NCI-H2107 treated with DMSO at 0.1 percent for 48 hours (cell line): ENCODE measurements at regions not wholly inside any gene's neighbourhood (a gene's known extent, or its start where the extent isn't known, plus 50 kb on each side); places are given as distances from the start of the nearest gene placed in this dataset.
"Not testable (repeated sequence)": the region's sequence is repeated elsewhere in the genome, so short reads cannot be mapped to it uniquely, and the experiment has no call there.

Experiments
- DNase-seq: peaks from one replicate; lab custom pipeline; 2025; ENCODE audit not compliant: unreplicated experiment; lab: John Stamatoyannopoulos, UW

DNA sequence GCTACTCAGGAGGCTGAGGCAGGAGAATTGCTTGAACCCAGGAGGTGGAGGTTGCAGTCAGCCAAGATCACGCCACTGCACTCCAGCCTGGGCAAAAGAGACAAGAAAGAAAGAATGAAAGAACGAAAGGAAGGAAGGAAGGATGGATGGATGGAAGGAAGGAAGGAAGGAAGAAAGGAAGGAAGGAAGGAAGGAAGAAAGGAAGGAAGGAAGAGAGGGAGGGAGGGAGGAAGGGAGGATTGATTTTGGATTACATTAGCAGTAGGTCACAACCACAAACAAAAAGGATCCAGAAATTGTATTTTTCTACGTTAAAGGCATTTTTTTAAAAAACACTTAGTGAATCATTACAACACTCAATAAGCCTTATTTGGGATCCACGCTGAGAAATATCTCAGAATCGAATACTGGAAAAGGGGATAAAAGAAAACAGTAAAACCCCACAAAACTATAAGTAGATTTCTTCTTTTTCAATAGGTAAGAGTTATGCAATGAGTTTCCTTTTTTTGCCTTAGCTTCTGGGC, 136.9 kb upstream of the FREM1 start:
- no peak for DNase-seq

DNA sequence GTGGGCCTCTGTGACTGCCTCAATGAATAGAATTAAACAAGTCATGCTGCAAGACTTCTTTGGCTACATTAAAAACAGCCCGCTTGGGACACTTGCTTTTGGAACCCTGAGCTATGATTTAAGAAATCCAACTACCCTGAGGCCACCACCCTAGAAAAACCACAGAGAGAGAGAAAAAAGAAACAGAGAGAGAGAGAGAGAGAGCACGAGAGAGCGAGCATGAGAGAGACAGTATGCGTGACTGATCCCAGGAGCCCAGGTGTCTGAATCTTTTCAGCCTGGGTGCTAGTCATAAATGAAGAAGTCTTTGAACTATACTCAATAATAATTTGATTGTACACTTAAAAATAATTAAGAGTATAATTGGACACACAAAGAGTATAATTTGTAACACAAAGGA, 123.1 kb upstream of the FREM1 start:
- DNase-seq: no peak

DNA sequence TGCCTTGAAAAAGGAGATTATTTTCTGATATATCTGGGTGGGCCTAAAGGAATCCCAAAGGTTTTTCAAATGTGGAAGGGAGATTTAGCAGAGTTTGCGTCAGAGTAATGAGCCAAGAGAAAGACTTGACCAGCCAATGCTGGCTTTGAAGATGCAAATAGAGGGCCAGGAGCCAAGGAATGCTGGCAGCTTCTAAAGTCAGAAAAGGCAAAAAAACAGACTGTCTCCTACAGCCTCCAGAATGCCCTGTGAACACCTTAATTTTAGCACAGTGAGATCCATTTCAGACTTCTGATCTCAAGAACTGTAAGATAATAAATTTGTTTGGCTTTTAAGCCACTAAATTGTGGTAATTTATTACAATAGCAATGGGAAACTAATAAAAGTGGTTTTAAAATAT, 122.6 kb upstream of the FREM1 start:
- no peak for DNase-seq

DNA sequence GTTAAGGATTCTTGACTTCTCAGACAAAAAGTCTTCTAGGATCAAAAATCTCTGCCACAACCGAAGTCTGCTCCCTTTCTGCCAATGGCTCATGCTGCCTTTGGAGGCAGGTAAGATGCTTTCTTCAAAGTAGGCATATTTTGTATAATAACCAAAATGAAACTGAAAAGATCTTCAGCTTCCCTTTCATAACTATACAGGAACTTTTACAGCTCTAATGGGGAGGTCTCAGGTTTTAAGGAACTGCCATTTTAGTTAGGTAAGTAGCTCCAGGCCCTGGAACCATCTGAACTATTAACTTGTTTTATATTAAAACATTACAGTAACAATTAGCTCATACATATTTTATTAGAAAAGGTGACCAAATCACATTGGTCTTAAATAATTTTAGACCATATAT, 110.9 kb upstream of the FREM1 start:
- DNase-seq: no peak

DNA sequence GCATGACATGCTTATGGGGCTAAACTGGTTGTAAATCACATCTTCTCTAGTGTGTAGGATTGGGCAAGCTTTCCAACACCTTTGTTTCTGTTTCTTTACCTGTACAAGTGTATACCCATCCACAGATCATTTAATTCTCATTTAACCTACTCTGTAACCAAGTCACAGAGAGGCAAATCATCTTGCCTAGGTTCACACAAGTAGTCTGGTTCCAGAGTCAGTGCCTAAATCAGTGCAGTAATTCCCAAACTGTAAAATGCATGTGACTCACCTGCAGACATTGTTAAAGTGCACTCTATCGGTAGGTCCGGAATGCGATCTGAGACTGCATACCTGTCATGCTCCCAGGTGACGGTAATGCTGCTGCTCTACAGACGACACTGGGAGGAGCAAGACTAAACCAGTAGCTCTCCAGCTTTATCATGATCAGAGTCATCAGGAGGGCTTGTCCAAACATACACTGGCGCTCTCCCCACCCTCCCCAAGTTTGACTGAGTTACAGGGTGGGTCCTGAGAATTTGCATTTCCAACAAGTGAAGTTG, 107.9 kb upstream of the FREM1 start:
- no peak for DNase-seq

DNA sequence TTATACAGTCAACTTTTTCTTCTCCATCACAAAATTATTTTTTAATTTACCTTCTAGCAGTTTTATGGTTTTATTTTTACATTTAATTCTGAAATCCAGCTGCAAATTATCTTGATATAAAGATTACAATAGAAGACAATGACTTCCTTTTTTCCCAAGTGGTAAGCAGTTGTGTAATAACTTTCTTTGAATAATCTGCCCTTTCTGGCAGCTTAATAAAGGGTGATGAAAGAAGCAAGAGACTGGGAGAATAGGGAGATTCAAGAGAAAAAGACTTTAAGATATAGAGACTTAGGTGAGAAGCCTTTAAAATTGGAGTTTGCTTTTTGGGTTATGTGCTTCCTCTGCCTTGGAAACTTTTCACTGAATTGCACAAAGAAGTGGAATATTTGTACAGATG, 100.4 kb upstream of the FREM1 start:
- DNase-seq: no peak

DNA sequence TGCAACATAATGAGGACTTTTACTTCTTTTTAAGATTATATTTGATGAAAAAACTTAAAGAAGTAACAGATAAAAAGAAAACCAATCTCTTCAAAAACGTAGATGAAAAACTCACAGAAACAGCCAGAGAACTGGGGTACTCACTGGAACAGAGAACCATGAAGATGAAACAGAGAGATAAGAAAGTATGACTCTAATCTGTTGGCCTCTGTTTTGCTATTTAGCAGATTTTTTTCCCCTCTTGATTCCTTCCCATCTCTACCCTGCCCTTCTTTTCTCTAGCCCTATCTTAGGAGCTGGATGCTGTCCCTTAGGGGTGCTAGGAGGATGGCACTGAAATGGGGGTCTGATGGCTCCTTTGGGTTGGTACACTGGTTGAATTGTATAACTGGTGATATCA, 97.5 kb upstream of the FREM1 start:
- DNase-seq: no peak

DNA sequence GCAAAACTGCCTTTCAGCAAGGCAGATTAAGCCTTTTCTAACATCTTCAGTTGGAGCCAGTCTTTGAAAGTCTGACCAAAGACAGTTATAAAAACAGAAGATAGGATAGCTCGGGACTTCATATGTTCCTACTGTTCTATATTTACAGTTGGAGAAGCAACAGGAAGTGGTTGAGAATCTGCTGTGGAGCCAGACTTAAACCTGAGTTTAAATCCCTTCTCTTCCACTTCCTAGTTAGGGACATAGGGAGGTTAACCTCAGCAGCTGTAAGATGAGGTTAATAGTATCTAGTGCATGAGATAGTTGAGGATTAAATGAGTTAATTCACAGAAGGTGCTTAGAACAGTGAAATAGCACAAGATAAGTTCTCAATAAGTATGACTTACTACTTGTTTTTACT, 84.5 kb upstream of the FREM1 start:
- DNase-seq: no peak

DNA sequence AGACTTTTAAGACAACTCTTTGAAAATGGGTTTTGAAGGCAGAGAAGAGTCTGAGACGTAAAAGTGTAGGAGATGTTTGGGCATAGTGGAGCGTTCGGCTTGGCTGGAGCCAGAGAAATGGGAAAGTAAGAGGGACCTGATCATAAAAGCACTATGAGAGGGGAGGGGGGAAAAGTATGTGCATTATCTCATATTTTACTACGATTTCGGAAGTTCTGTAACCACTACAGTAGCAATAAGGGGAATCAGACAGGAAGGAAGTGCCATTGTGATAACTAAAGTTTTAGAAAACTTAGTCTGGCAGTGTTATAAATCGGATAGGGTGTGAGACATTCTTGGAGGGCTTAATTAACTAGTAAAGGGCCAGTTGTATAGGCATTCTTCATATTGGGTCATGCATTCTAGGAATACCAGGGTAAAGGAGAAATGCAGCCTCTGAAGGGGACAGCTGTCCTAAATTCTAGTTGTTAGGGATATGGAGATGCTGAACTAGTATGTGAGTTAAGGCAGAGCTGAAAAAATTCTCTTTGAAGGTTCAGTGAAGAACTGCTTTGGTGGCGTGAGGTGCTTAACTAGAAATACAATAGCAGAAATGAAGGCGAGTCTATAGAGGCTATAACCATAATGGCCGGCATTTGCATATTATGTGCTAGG, 83.8 kb upstream of the FREM1 start:
- no peak for DNase-seq

DNA sequence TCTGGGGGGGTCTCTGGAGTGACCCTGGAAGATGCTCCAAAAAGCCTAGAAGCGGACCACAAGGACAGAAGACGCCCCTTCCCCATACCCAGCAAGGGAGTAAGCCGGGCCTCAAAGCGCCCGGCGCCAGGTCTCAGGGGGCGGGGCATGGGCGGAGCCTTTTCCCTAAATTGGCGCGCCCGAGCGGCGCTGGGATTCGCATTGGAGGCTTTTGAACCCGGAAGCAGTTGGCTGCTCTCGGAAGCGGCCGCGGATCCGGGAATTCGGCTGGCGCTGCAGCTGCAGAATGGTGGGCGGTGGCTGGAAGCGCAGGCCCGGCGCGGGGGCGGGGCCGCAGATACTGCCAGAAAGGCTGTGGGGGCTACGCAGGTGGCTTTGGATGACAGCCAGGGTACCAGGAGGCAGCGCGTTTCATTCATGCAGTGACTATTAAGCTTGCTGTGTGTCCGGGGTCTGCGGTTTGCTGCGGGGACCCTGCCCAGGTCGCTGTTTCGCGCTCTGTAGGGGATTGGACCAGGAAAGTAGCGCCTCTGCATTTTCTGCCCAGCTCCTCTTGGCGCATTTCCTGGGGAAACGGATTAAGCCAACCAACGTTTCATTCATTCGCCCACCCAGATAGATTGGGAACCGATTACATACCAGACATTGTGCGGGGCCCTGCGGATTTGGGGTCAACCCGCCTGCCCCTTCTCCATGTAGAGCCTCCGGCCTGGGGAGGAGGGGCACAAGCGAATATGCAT, 83.0 kb upstream of the FREM1 start:
- peak; percentile 88 for DNase-seq

DNA sequence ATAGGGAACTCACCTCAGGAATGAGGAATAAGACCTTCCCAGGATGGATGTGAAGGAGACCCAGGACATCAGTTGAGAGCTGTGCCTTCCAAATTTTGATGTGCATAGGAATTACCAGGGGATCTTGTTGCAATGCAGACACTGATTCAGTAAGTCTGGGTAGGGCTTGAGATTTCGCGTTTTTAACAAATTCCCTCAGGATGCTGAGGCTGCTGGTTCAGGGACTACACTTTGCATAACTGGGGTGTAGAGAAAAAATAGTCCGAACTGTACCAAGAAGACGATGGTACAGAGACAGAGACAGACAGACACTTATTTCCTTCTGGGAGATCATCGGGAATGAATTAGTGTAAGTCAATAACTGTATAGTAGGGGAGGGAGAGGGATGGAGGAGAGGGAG, 82.3 kb upstream of the FREM1 start:
- peak; percentile 51 for DNase-seq

DNA sequence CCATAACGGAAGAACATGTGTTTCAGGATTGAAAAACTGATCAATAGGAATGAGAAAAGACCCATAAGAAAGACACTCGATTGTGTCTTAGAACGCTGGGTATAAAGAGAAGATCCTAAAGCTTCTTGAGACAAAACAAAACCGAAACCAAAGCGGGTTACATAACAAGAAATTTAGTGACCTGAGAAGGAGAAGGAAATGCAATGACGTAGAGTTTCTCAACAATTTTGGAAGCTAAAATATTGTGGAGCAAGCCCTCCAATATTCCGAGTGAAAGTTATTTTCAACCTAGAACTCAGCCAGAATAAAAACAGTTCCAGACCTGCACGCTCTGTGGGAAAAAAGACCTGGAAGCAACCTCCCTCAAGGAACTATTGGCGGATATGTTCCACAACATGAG, 81.9 kb upstream of the FREM1 start:
- DNase-seq: peak; percentile 50

DNA sequence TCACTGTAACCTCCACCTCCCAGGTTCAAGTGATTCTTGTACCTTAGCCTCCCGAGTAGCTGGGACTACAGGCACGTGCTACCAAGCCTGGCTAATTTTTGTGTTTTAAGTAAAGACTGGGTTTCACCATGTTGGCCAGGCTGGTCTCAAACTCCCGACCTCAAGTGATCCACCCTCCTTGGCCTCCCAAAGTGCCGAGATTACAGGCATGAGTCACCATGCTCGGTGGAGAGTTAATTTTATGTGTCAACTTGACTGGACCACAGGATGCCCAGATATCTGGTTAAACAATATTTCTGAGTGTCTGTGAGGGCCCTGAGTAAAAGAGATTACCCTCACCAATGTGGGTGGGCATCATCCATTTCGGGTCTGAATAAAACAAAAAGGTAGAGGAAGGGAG, 80.4 kb upstream of the FREM1 start:
- DNase-seq: not testable (repeated sequence)

DNA sequence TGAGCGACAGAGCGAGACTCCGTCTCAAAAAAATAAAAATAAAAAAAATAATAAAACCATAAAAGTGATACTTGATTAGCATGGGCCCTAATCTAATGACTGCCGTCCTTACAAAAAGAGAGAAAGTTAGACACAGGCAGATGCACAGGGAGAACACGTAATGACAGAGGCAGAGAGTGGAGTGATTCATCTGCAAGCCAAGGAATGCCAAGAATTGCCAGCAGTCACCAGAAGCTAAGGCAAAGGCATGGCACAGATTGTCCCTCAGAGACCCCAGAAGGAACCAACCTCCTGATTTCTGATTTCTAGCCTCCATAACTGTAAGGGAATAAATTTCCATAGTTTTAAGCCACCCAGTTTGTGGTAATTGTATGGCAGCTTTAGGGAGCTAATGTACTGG, 79.6 kb upstream of the FREM1 start:
- no peak for DNase-seq

DNA sequence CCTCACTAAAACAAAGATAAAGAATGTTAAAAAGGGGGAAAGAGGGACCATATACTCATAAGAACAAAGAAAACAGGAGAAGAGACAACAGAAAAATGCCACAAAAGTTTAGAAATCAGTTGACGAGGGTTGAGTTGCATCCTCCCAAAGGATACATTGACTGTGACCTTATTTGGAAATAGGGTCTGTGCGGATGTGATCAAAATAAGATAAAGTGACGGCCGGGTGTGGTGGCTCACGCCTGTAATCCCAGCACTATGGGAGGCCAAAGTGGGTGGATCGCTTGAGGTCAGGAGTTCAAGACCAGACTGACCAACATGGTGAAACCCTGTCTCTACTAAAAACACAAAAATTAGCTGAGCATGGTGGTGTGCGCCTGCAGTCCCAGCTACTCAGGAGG, 79.1 kb upstream of the FREM1 start:
- not testable (repeated sequence) for DNase-seq

DNA sequence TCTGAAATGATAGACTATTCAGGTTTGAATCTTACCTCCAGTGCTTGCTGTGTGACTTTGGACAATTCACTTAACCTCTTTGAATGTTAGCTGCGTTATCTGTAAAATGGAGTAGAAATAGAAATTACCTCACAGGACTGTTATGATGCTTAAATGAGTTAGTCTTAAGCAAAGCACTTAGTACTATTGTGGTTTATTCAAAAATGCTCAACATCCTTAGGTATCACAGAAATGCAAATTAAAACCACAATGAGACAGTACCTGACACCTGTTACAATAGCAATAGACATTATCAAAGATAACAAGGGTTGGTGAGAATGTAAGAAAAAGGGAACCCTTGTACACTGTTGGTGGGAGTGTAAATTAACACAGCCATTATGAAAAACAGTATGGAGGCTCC, 77.6 kb upstream of the FREM1 start:
- DNase-seq: no peak

DNA sequence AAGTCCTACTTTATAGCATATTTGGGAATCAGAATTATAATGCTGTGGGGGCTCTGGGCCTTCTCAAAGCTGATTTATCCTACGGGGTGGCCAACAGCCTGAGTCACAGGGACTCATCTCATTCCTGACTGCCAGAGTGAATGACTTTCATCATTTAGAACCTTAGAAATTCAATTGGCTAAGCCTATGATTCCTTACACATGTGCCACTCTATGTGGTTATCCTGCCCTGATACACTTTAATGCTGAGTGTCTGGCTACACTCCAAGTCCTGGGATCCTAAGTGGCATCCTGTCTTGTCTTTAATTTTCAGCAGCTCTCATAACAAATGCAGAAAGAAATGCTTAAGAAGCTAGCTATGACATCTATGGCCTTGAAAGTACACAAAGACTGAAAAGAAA, 75.2 kb upstream of the FREM1 start:
- DNase-seq: no peak

DNA sequence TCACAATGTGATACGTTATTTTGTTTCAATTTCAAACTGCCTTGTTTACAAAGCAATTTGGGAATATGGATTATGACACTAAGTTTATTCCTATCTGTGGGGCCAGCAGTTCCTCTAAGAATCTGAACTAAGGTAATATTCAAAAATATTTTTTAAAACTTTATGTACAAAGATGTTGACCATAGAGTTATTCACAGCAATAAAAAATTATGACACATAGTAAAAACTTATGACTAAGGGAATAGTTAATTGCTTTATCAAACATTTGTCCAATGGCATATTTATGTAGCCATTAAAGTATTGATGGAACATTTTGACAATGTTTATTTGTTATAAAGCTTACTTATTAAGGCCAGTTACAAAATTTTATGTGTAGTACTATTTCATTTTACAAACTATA, 73.4 kb upstream of the FREM1 start:
- DNase-seq: no peak

DNA sequence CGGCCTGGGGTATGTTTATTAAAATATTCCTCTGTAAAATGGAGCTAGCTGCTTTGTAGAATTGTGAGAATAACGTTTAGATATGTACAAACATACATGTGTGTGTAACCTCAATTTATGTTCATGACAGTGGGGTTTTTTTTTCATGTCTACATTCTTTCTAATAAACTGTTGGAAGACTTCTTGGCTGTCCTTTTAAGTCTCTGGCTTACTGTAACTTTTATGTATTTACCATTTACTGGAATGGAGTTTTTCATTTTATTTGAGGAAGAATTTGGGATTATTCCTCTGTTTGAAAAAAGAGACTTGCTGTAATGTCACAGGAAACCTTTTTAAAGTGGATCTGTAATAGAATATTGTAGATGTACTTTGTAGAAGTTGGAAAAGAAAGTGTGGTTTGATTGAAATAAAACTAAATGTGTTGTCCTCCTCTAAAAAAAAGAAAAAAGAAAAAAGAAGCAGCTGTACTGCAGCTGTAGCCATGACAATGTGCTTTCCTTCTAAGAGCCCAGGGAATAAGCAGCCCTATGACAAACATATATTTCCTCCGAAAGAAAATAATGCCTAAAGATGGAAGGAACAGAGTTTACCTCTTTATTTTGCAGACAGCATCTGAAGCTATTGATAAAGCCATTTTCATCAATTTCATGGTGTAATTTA, 71.2 kb upstream of the FREM1 start:
- no peak for DNase-seq

DNA sequence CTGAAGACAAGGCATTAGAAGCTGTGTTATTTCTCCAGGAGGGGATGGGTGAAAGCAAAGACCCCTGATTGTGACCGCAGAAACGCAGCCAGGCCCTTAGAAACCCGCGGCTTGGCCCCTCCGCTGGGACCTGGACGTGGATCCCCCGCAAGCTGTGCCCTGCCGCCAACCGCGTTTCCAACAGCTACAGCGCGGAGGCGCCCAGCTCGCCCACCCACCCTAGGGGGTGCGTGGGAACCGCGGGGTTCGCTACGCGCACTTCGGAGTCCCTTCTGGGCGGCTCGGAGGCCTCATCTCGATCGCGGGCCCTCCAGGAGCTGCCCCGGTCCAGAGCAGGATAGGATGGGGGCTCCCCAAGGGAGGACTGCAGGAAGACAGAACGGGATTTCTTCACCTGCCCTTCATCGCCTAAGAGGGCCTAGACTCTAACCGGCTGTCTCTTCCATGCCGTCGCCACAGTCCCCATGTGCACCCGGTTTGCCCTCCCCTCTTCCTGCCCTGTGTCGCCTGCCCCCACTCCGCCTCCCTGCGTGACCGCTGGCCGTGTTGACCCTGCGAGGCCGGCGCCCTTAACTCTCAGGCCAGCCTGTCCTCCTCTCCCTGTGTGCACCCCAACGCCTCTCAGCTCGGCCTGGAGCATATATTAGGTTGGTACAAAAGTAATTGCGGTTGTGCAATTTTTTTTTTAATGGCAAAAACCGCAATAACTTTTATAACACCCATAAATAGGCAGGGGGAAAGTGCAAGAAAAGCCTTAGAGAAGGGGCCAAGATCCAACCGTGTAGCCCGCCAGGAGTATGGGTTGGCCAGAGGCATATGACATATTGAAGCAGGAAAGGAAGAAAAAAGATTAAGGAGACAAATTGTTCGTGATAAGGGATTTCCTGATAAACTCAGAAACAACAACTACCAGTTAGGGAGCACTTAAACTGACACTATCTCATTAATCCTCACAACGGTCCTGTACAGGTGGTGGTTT, 68.1 kb upstream of the FREM1 start:
- no peak for DNase-seq
